ENCODE measurements at regions not wholly inside any gene's neighbourhood (a gene's known extent, or its start where the extent isn't known, plus 50 kb on each side); places are given as distances from the start of the nearest gene placed in this dataset.

DNA sequence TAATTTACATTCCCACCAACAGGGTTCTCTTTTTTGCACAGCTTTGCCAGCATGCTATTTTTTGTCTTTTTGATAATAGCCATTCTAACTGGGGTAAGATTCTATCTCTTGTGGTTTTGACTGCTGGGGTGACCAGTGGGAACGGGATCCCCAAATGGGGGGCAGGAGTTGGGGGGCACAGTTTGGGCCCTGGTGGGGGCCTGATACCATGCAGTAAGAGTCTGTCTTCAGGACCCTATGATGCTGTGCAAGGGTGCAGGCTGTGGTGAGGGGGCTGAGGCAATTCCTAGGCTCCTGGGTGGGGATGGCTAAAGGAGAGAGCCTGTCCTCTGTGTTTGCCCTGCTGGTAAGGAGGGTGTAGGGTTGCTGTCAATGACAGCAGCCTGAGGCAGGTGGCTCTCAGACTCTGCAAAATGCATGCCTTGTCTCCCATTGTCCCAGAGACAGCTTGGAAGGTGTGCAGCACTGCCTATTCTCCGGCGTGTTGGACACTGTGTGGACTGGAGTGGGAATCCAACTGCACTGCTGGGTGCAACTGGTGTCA, 172.7 kb upstream of the ARHGAP24 start:
- TF ChIP-seq, protein P1, sequence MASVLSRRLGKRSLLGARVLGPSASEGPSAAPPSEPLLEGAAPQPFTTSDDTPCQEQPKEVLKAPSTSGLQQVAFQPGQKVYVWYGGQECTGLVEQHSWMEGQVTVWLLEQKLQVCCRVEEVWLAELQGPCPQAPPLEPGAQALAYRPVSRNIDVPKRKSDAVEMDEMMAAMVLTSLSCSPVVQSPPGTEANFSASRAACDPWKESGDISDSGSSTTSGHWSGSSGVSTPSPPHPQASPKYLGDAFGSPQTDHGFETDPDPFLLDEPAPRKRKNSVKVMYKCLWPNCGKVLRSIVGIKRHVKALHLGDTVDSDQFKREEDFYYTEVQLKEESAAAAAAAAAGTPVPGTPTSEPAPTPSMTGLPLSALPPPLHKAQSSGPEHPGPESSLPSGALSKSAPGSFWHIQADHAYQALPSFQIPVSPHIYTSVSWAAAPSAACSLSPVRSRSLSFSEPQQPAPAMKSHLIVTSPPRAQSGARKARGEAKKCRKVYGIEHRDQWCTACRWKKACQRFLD (CRISPR knock-in tag; IDR thresholded peaks at IDR 0.05), result no peak
- TF ChIP-seq, protein P2, sequence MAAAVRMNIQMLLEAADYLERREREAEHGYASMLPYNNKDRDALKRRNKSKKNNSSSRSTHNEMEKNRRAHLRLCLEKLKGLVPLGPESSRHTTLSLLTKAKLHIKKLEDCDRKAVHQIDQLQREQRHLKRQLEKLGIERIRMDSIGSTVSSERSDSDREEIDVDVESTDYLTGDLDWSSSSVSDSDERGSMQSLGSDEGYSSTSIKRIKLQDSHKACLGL (CRISPR knock-in tag; IDR thresholded peaks at IDR 0.05; ENCODE audit: borderline replicate concordance, poor library complexity, severe bottlenecking), result no peak
- TF ChIP-seq ZC3H11A (IDR thresholded peaks at IDR 0.05; ENCODE audit: low read depth, low read length), result no peak
- TF ChIP-seq PPARD (CRISPR knock-in tag; IDR thresholded peaks at IDR 0.05), result no peak
- TF ChIP-seq, protein P3, sequence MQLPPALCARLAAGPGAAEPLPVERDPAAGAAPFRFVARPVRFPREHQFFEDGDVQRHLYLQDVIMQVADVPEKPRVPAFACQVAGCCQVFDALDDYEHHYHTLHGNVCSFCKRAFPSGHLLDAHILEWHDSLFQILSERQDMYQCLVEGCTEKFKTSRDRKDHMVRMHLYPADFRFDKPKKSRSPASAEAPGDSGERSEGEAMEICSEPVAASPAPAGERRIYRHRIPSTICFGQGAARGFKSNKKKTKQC (CRISPR knock-in tag; IDR thresholded peaks at IDR 0.05), result no peak
- TF ChIP-seq ZNF224 (CRISPR knock-in tag; IDR thresholded peaks at IDR 0.05), result no peak
- TF ChIP-seq ZNF75A (CRISPR knock-in tag; IDR thresholded peaks at IDR 0.05), result no peak
- TF ChIP-seq ZNF146 (CRISPR knock-in tag; IDR thresholded peaks at IDR 0.05; ENCODE audit: unreplicated experiment), result no peak
- no peaks in the 10 kb centered on the region for H4K20me1 ChIP-seq (replicated peaks; ENCODE audit: control insufficient read depth, insufficient read depth, low read length)
- intact Hi-C loops (cut with micrococcal nuclease), result no loop called here
- BruUV-seq (replicated peaks), result no TSS peak
- H3K9me3 ChIP-seq (replicated peaks; ENCODE audit: control insufficient read depth, insufficient read depth, low read depth, low read length), result no peaks in the 10 kb centered on the region
- no peak overlapping the region for H3K4me3 ChIP-seq
- ChIA-PET POLR2A (no interaction called here), CTCF (ENCODE audit: low intra/inter-chr PET ratio) (no interaction called here)
- no peaks in the 10 kb centered on the region for H3K36me3 ChIP-seq (ENCODE audit: control insufficient read depth, insufficient read depth, low read length)
- H3K9me1 ChIP-seq (ENCODE audit: control insufficient read depth, insufficient read depth, low read length), result no peaks in the 10 kb centered on the region
- H3K4me2 ChIP-seq (ENCODE audit: insufficient read depth, low read length), result no peak overlapping the region
- no peak overlapping the region for H3K27ac ChIP-seq (ENCODE audit: extremely low read depth, low read depth, low read length)
- 0% methylated on average over 3 of the region's 3 CpGs for WGBS (ENCODE audit: insufficient coverage, low coverage, missing lambda C conversion rate)
- ATAC-seq (no peak), DNase-seq (ENCODE audit: extremely low read depth in 1 of 4, low spot score in 3 of 4) (no peak), FAIRE-seq (no peak)
- no peaks in the 10 kb centered on the region for H3K4me1 ChIP-seq (replicated peaks in 1 of 2; ENCODE audit: control insufficient read depth in 2 of 2, insufficient read depth in 2 of 2, low read length in 2 of 2)
- H3K79me2 ChIP-seq (ENCODE audit: control insufficient read depth, insufficient read depth, low read length), result no peaks in the 10 kb centered on the region
- no peak overlapping the region for H3K9ac ChIP-seq (ENCODE audit: insufficient read depth in 1 of 2, low read depth in 2 of 2, low read length in 2 of 2)
- no peaks in the 10 kb centered on the region for H3K27me3 ChIP-seq (ENCODE audit: control insufficient read depth in 2 of 2, insufficient read depth in 2 of 2, low read length in 2 of 2)
- no peak overlapping the region for H2AFZ ChIP-seq (ENCODE audit: low read depth, low read length)
- in situ Hi-C loops (cut with MboI), result no loop called here

Measured in K562 (cell line).